Muscle of leg (tissue), 3 donors: ENCODE measurements at regions not wholly inside any gene's neighbourhood (a gene's known extent, or its start where the extent isn't known, plus 50 kb on each side); places are given as distances from the start of the nearest gene placed in this dataset.

ENCODE experiments used
- DNase-seq: peaks from one replicate; pipeline ENCODE4 v3.0.0; 2013
- H3K27ac ChIP-seq: one replicate; pipeline ENCODE4 v1.5.1; 2013; ENCODE audit warnings: mild to moderate bottlenecking, low read length, control low read depth
- H3K27me3 ChIP-seq: one replicate; pipeline ENCODE4 v1.6.1; 2013; ENCODE audit warnings: low read length; ENCODE audit not compliant: control insufficient read depth, insufficient read depth
- H3K36me3 ChIP-seq: one replicate; pipeline ENCODE4 v1.6.1; 2013; ENCODE audit warnings: low read length; ENCODE audit not compliant: control insufficient read depth, insufficient read depth
- H3K4me1 ChIP-seq: one replicate; pipeline ENCODE4 v1.6.1; 2013; ENCODE audit warnings: low read length; ENCODE audit not compliant: control insufficient read depth, insufficient read depth
- H3K4me3 ChIP-seq: one replicate; pipeline ENCODE4 v1.5.1; 2013; ENCODE audit warnings: low read length, control low read depth
- H3K9me3 ChIP-seq: replicated peaks from 2 replicates; pipeline ENCODE4 v1.6.1; 2013; ENCODE audit warnings: low read depth, low read length; ENCODE audit not compliant: control insufficient read depth
- WGBS: methylation state at CpG from one replicate; pipeline ENCODE4 v1.1.5; 2013; ENCODE audit warnings: missing lambda C conversion rate; ENCODE audit not compliant: insufficient coverage; 5-methylcytosine and 5-hydroxymethylcytosine counted together

DNA sequence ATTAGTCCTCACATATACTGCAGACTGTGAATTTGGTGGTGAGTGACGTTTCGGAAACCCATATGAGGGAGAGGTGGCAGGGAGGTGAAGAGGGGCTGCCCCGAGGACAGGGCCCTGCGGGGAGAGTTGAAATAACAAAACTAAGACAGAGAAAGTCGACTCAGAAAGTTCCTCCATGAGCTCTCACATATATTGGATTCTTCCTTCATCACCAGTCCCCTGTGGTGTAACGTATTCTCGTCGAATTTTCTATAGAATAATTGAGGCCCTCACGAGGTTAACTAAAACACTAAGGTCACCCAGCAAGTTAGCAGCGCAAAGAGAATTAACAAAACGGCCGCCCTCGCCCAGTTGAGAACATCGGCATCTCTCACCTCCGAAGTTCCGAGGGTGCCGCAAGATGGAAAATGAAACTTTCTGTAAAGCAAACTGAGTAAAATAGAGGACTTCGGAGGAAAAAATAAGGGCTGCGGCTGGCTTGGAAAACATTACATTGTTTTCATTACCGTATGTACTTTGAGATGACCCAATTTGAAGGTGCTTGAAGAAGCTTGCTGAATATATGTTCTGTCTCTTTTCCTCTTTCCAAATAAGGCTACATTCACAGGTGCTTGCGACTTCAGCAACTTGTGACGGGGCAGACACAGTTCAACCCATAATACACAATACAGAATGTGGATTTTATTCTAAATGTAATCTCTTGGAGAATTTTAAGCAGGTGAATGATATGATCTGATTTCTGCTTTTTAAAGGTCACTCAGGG lies 490.9 kb upstream of the JARID2 start:
- Histone ChIP-seq H3K4me1 (no peaks in the 10 kb centered on the region), H3K27ac (no peak overlapping the region), H3K9me3 (no peaks in the 10 kb centered on the region), H3K4me3 (no peak overlapping the region), H3K27me3 (no peaks in the 10 kb centered on the region), H3K36me3 (no peaks in the 10 kb centered on the region)
- 77% methylated on average over 10 of the region's 22 CpGs for WGBS
- no peak for DNase-seq

DNA sequence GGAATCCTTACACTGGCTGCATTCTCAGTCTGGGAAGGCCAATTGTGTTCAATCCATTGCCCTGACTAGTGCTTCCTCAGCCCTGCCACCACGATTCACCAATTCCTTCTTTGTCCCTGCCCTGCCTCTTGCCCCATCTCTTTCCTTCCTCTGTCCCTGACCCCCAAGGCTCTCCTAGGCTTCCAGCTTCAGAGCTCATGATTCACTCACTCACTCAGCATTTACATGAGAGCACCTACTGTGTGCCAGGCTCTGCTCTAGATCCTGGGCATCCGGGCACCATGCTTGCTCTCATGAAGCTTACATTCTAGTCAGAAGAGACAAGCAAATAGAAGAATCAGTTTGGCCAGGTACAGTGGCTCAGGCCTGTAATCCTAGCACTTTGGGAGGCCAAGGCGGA lies 489.5 kb upstream of the JARID2 start:
- no peak for DNase-seq
- Histone ChIP-seq H3K27ac (no peak overlapping the region), H3K4me1 (no peaks in the 10 kb centered on the region), H3K36me3 (no peaks in the 10 kb centered on the region), H3K9me3 (no peaks in the 10 kb centered on the region), H3K4me3 (no peak overlapping the region), H3K27me3 (no peaks in the 10 kb centered on the region)
- WGBS: 86% methylated on average over 2 of the region's 3 CpGs

DNA sequence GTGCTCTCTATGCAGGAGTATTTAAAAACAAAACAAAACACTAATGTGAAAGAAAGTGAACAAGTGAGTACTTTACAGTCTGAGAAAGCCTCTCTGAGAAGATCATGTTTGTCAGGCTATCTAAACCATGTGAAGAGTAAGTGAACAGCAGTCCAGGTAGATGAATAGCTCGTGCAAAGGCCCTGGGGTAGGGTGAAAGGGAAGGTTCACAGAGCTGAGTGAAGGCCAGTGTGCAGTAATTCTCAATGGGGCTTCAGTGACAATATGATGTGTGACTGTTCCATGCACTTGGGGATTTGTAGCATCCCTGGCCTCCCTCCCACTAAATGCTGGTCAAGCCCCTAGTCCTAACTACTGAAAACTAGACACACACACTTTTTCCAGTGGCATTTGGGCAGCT lies 488.9 kb upstream of the JARID2 start:
- Histone ChIP-seq H3K9me3 (no peaks in the 10 kb centered on the region), H3K4me1 (no peaks in the 10 kb centered on the region), H3K4me3 (no peak overlapping the region), H3K36me3 (no peaks in the 10 kb centered on the region), H3K27ac (no peak overlapping the region), H3K27me3 (no peaks in the 10 kb centered on the region)
- WGBS: 86% methylated on average over 1 of the region's 1 CpG
- no peak for DNase-seq

DNA sequence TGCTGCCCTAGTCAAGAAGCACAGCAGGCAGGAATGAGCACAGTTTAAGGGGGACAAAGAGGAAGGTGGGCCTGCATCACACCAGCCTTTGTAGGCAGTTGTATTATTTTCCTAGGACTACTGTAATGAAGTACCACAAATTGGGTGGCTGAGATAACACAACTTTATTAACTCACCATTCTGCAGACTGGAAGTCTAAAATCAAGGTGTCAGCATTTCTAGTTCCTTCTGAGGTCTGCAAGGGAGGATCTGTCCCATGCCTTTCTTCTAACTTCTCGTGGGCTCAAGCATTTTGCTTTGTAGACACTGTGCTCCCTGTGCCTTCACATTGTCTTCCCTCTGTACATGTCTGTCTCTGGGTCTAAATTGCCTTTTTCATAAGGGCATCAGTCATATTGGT lies 488.5 kb upstream of the JARID2 start:
- no peaks in the 10 kb centered on the region for H3K36me3 ChIP-seq
- H3K9me3 ChIP-seq: no peaks in the 10 kb centered on the region
- DNase-seq: peak; percentile 40
- H3K4me1 ChIP-seq: no peaks in the 10 kb centered on the region
- H3K27ac ChIP-seq: no peak overlapping the region
- no peak overlapping the region for H3K4me3 ChIP-seq
- WGBS: 75% methylated on average over 1 of the region's 1 CpG
- H3K27me3 ChIP-seq: no peaks in the 10 kb centered on the region

DNA sequence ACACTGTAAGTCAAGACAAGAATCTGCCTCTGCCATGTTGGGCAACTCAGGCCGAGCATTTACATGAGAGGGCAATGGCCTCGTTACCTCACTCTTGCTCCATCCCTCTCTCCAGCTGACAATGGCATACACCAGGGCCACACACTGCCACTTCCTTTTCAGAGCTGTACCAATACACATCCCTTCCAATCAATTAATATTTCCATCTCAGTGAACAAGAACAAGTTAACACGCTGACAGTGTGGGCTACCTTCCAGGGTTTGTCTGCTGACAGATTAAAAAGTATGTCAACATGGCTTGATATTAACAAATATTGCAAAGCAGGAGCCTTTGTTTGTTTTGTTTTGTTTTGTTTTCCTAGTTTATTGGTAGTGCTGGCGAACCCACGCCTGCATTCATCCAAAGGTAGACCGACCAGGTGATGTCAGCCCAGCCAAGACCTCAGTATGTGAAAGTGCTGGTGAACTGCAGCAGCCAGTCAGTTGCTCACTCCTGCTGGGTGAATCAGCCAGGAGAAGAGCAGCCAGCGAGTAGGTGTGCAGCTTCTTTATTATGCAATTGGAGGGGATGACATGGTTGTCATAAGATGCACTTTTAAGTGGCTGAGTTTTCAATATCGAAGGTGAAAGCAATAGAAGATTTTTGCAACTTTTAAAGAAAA lies 487.3 kb upstream of the JARID2 start:
- no peak overlapping the region for H3K4me3 ChIP-seq
- H3K27ac ChIP-seq: no peak overlapping the region
- H3K36me3 ChIP-seq: no peaks in the 10 kb centered on the region
- DNase-seq: no peak
- H3K4me1 ChIP-seq: no peaks in the 10 kb centered on the region
- H3K27me3 ChIP-seq: no peaks in the 10 kb centered on the region
- WGBS: 80% methylated on average over 6 of the region's 8 CpGs
- no peaks in the 10 kb centered on the region for H3K9me3 ChIP-seq

DNA sequence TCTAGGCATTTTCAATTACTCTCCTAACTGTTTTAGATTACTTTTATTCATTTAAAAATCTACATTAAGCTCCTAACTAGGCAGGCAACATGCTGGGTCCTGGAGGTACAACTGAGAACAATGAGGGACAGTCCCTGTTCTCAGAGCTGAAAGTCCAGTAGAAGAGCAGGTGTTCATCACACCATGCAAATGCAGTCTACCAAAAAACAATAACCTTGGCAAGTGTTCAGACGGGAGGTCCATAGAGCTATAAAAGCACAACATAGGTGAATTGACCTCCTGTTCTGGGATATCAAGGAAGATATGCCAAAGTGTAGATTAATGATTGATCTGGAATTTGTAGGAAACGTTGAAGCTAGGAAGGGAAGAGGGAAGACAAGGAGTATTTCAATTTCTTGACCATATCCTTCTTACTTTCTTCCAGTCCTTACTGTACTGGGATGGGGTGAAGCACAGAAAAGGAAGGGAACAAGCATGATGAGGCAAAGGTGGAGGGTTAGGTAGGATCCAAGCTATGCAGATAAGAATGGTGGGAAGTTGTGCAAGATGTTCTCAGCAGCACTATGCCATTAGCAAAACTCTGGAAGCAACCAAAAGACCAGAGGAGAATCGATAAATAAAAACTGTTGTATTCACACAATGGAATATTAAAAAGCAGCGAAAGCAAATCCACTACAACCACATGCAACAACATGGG lies 485.7 kb upstream of the JARID2 start:
- H3K4me1 ChIP-seq: no peaks in the 10 kb centered on the region
- no peaks in the 10 kb centered on the region for H3K36me3 ChIP-seq
- whole genome bisulfite sequencing: no CpG with 5 or more reads among the region's 4 CpGs
- no peak overlapping the region for H3K4me3 ChIP-seq
- no peak overlapping the region for H3K27ac ChIP-seq
- no peaks in the 10 kb centered on the region for H3K9me3 ChIP-seq
- no peaks in the 10 kb centered on the region for H3K27me3 ChIP-seq
- no peak for DNase-seq

DNA sequence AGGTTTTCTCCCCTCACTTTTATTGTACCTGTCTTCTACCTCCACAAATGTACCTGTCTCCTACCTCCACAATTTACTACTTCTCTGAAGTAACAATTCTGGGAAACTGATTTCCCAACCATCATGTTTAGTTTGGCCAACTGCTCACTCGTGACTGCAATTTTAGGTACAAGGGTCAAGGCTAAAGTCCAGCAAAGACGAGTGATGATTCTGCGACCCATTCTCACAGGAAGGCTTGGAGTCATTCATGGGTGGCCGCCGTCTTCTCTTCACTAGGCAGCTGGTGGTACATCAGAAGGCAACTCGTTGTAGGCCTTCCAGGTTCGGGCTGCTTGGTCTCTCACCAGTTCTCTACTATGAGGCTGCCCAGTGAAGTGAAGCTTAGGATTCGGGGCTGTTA lies 483.8 kb upstream of the JARID2 start:
- H3K27me3 ChIP-seq: no peaks in the 10 kb centered on the region
- no peaks in the 10 kb centered on the region for H3K36me3 ChIP-seq
- no peak for DNase-seq
- no peak overlapping the region for H3K4me3 ChIP-seq
- no peaks in the 10 kb centered on the region for H3K9me3 ChIP-seq
- no peak overlapping the region for H3K27ac ChIP-seq
- no peaks in the 10 kb centered on the region for H3K4me1 ChIP-seq
- 89% methylated on average over 7 of the region's 8 CpGs for WGBS

DNA sequence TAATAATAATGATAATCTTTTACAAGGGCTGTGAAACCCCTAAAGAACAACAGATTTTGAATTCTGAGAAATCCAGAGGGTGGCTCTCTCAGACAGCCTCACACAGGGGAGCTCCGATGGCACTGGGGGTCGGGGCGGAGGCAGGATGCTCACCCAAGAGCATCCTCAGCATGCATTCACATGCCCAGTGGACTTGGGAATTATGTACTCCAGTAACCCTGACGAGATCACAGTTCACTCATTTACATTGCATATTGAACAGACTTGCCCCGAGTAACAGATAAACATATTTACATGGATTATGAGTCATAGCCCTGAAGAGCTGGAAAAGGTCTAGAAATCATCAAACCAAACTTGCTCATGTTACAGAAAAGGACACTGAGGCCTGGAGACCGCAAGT lies 482.7 kb upstream of the JARID2 start:
- no peaks in the 10 kb centered on the region for H3K4me1 ChIP-seq
- H3K4me3 ChIP-seq: no peak overlapping the region
- peak; percentile 14 for DNase-seq
- H3K36me3 ChIP-seq: no peaks in the 10 kb centered on the region
- H3K9me3 ChIP-seq: no peaks in the 10 kb centered on the region
- H3K27me3 ChIP-seq: no peaks in the 10 kb centered on the region
- H3K27ac ChIP-seq: no peak overlapping the region
- 90% methylated on average over 3 of the region's 6 CpGs for WGBS

DNA sequence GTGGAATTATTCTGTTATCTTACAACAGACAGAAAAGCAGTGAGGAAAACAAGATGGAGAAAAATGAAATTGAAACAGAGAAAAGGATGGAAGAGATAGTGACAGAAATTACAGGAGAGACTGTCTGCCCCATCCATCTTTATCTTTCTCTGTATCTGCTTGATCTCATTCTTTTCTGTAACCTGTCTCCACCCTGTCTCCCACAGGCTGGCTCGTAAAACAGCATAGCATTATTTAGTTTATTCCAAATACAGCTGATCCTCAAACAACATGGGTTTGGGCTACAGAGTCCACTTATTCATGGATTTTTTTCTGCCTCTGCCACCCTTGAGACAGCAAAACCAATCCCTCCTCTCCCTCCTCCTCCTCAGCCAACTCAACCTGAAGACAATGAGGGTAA lies 482.3 kb upstream of the JARID2 start:
- Histone ChIP-seq H3K9me3 (no peaks in the 10 kb centered on the region), H3K36me3 (no peaks in the 10 kb centered on the region), H3K27me3 (no peaks in the 10 kb centered on the region), H3K4me1 (no peaks in the 10 kb centered on the region), H3K4me3 (no peak overlapping the region), H3K27ac (no peak overlapping the region)
- WGBS: 78% methylated on average over 1 of the region's 1 CpG
- no peak for DNase-seq

DNA sequence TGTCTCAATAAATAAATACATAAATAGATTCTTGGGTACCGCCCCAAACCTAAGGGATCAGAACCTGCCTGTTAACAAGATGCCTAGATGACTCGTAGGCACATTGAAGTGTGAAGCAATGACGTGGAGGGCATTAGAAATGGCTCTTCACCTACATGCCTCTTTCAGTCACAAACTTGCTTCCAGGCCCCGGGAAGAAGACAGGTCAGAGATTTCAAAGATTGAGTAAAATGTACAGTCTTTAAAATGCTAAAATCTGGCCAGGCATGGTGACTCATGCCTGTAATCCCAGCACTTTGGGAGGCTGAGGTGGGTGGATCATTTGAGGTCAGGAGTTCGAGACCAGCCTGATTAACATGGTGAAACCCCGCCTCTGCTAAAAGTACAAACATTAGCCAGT lies 480.8 kb upstream of the JARID2 start:
- 100% methylated on average over 2 of the region's 6 CpGs for WGBS
- Histone ChIP-seq H3K36me3 (no peaks in the 10 kb centered on the region), H3K4me3 (no peak overlapping the region), H3K4me1 (no peaks in the 10 kb centered on the region), H3K27me3 (no peaks in the 10 kb centered on the region), H3K27ac (no peak overlapping the region), H3K9me3 (no peaks in the 10 kb centered on the region)
- no peak for DNase-seq
